ENCODE measurements at regions not wholly inside any gene's neighbourhood (a gene's known extent, or its start where the extent isn't known, plus 50 kb on each side); places are given as distances from the start of the nearest gene placed in this dataset.

DNA sequence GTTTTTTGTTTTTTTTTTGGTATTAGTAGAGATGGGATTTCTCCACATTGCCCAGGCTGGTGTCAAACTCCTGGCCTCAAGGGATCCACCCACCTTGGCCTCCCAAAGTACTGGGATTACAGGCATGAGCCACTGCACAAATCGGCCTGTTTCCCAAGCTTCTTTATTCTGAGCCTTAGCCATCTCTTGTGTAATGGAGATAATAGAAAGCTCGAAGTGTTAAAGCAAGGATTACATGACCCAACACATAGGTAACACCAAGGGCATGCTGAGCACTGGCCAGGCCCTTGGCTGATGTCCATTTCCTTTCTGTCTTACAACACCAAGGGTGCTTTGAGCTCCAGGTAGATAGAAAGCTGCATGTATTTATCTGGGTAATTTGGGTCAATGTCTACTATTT, 187.8 kb upstream of the MEX3C start:
- TF ChIP-seq, protein P1, sequence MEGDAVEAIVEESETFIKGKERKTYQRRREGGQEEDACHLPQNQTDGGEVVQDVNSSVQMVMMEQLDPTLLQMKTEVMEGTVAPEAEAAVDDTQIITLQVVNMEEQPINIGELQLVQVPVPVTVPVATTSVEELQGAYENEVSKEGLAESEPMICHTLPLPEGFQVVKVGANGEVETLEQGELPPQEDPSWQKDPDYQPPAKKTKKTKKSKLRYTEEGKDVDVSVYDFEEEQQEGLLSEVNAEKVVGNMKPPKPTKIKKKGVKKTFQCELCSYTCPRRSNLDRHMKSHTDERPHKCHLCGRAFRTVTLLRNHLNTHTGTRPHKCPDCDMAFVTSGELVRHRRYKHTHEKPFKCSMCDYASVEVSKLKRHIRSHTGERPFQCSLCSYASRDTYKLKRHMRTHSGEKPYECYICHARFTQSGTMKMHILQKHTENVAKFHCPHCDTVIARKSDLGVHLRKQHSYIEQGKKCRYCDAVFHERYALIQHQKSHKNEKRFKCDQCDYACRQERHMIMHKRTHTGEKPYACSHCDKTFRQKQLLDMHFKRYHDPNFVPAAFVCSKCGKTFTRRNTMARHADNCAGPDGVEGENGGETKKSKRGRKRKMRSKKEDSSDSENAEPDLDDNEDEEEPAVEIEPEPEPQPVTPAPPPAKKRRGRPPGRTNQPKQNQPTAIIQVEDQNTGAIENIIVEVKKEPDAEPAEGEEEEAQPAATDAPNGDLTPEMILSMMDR (IDR thresholded peaks at IDR 0.05; ENCODE audit: control extremely low read depth in 1 of 3, insufficient read depth in 1 of 3, low read depth in 1 of 3, low read length in 3 of 3) = no peak
- TF ChIP-seq POLR2A (IDR thresholded peaks at IDR 0.05; ENCODE audit: control extremely low read depth in 1 of 2, low read depth in 2 of 2, low read length in 2 of 2) = no peak
- no peak for TF ChIP-seq EZH2 (IDR thresholded peaks at IDR 0.05; ENCODE audit: low read depth, low read length, severe bottlenecking)
- TF ChIP-seq TAF7 (optimal IDR thresholded peaks at IDR 0.05; ENCODE audit: borderline replicate concordance, low read depth, low read length) = no peak
- TF ChIP-seq SUZ12 (IDR thresholded peaks at IDR 0.05; ENCODE audit: low read length) = no peak
- TF ChIP-seq ZNF274 (IDR thresholded peaks at IDR 0.05; ENCODE audit: borderline replicate concordance, extremely low read depth, low read length) = no peak
- TF ChIP-seq CREB1 (IDR thresholded peaks at IDR 0.05) = no peak
- TF ChIP-seq CEBPB (IDR thresholded peaks at IDR 0.05; ENCODE audit: low read depth, low read length) = no peak
- no peak for TF ChIP-seq TBP (IDR thresholded peaks at IDR 0.05; ENCODE audit: low read depth, low read length)
- no peak for TF ChIP-seq GTF2F1 (IDR thresholded peaks at IDR 0.05; ENCODE audit: borderline replicate concordance, low read depth, low read length)
- no peak for TF ChIP-seq EP300 (IDR thresholded peaks at IDR 0.05; ENCODE audit: borderline replicate concordance in 1 of 2, low read depth in 2 of 2, low read length in 2 of 2)
- TF ChIP-seq, protein P2, sequence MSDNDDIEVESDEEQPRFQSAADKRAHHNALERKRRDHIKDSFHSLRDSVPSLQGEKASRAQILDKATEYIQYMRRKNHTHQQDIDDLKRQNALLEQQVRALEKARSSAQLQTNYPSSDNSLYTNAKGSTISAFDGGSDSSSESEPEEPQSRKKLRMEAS (IDR thresholded peaks at IDR 0.05) = no peak
- no peak for TF ChIP-seq RAD21 (IDR thresholded peaks at IDR 0.05 in 1 of 2, conservative IDR thresholded peaks at IDR 0.05 in 1 of 2; ENCODE audit: low read depth in 2 of 2, low read length in 2 of 2)
- TF ChIP-seq TCF12 (IDR thresholded peaks at IDR 0.05; ENCODE audit: low read depth, low read length) = no peak
